Panc1 (cell line): ENCODE measurements at regions not wholly inside any gene's neighbourhood (a gene's known extent, or its start where the extent isn't known, plus 50 kb on each side); places are given as distances from the start of the nearest gene placed in this dataset.
"Not testable (repeated sequence)": the region's sequence is repeated elsewhere in the genome, so short reads cannot be mapped to it uniquely, and the experiment has no call there.

ENCODE experiments used
- CTCF ChIP-seq: fragments of 450-650 bp; IDR thresholded peaks from 2 replicates; pipeline ENCODE4 v1.5.1; 2017; ENCODE audit warnings: mild to moderate bottlenecking
- POLR2AphosphoS5 ChIP-seq: IDR thresholded peaks from 2 replicates; pipeline ENCODE4 v1.6.1; 2012; ENCODE audit warnings: mild to moderate bottlenecking, low read depth, low read length, moderate library complexity
- TCF7L2 ChIP-seq: IDR thresholded peaks from 2 replicates; pipeline ENCODE4 v1.6.1; 2011; ENCODE audit warnings: mild to moderate bottlenecking, low read depth, low read length, inconsistent platforms

- not testable (repeated sequence) for TF ChIP-seq CTCF, TCF7L2, POLR2AphosphoS5
These were observed 82.8 kb upstream of the PHACTR1 start for GRCh38 chr6:12633746-12634145.
